Bronchial epithelial cell (primary cell): ENCODE measurements at regions not wholly inside any gene's neighbourhood (a gene's known extent, or its start where the extent isn't known, plus 50 kb on each side); places are given as distances from the start of the nearest gene placed in this dataset.

ENCODE experiments used
- DNase-seq: peaks from one replicate; pipeline ENCODE4 v3.0.0-alpha.2; 2010; ENCODE audit warnings: low read depth
- FAIRE-seq: peaks from 2 replicates; lab custom pipeline; 2011; peaks lifted over from hg19 to GRCh38; lab: Jason Lieb, UNC
- H3K27me3 ChIP-seq: 2 replicates; pipeline ENCODE4 v1.5.1; 2011; ENCODE audit warnings: low read length; ENCODE audit not compliant: control insufficient read depth, insufficient read depth
- H3K36me3 ChIP-seq: 2 replicates; pipeline ENCODE4 v1.5.1; 2011; ENCODE audit warnings: low read length; ENCODE audit not compliant: control insufficient read depth, insufficient read depth
- H3K4me3 ChIP-seq: 2 replicates; pipeline ENCODE4 v1.5.1; 2011; ENCODE audit warnings: mild to moderate bottlenecking, low read depth, low read length, control low read depth
- CTCF ChIP-seq: IDR thresholded peaks from 2 replicates; pipeline ENCODE4 v1.5.1; 2011; ENCODE audit warnings: mild to moderate bottlenecking, moderate library complexity, low read length, control low read depth, inconsistent platforms; ENCODE audit not compliant: insufficient read depth, severe bottlenecking

- H3K36me3 ChIP-seq = no peaks in the 10 kb centered on the region
- no peaks in the 10 kb centered on the region for H3K27me3 ChIP-seq
- DNase-seq (no peak), FAIRE-seq (no peak)
- TF ChIP-seq CTCF = no peak
- no peak overlapping the region for H3K4me3 ChIP-seq
Observed at GRCh38 chr15:39167164-39168058, 413.5 kb upstream of the THBS1 start.

- peak; percentile 55 for TF ChIP-seq CTCF
- Histone ChIP-seq H3K36me3 (no peaks in the 10 kb centered on the region), H3K4me3 (no peak overlapping the region), H3K27me3 (no peaks in the 10 kb centered on the region)
- FAIRE-seq = no peak
- peak; percentile 98 for DNase-seq
Observed at GRCh38 chr15:39171944-39172368, 408.9 kb upstream of the THBS1 start.

GRCh38 chr15:39172380-39173281 lies 408.2 kb upstream of the THBS1 start:
- H3K36me3 ChIP-seq = no peaks in the 10 kb centered on the region
- FAIRE-seq (peak; percentile 18), DNase-seq (peak; percentile 34)
- no peaks in the 10 kb centered on the region for H3K27me3 ChIP-seq
- TF ChIP-seq CTCF = no peak
- H3K4me3 ChIP-seq = no peak overlapping the region

GRCh38 chr15:39173426-39173825 lies 407.5 kb upstream of the THBS1 start:
- H3K36me3 ChIP-seq = no peaks in the 10 kb centered on the region
- TF ChIP-seq CTCF = no peak
- no peaks in the 10 kb centered on the region for H3K27me3 ChIP-seq
- H3K4me3 ChIP-seq = no peak overlapping the region
- DNase-seq (no peak), FAIRE-seq (no peak)

- DNase-seq (no peak), FAIRE-seq (no peak)
- no peaks in the 10 kb centered on the region for H3K27me3 ChIP-seq
- no peaks in the 10 kb centered on the region for H3K36me3 ChIP-seq
- no peak overlapping the region for H3K4me3 ChIP-seq
- no peak for TF ChIP-seq CTCF
Observed at GRCh38 chr15:39174332-39174731, 406.5 kb upstream of the THBS1 start.
